ENCODE measurements at regions not wholly inside any gene's neighbourhood (a gene's known extent, or its start where the extent isn't known, plus 50 kb on each side); places are given as distances from the start of the nearest gene placed in this dataset.

DNA sequence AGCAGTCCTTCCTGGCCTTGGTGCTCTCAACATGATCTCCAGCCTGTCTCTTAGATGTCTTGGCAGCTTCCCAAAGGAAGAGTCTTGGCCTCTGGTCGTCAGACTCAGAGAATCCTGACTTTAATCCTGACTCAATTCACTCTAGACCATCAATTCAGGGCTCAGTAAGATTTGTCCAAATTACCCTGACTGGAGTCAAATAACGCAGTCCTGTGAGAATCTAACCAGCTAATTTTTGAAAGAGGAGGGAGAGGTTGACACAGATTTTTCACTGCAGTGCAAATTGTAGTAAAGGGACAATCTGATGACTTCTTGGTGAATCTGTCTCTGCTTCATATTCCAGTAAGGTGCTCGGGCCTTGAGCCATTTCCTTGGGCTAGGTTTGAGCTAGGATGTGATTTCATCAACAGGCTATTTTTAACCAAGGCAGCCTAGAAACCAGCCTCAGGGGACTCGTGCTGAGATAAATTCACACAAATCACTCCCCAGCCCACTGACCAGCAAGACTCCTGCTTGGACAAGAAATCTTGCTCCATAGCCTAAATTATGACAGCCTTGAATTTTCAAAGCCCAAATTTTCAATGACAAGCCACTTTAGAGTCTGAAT lies 257.4 kb downstream of the ENC1 start:
- H3K4me1 ChIP-seq (ENCODE audit: insufficient read depth, low read length) = no peaks in the 10 kb centered on the region
- H3K9ac ChIP-seq (ENCODE audit: low read length) = no peak overlapping the region
- H3K9me3 ChIP-seq (ENCODE audit: low read length) = no peaks in the 10 kb centered on the region
- H3K27ac ChIP-seq (ENCODE audit: low read depth, low read length) = no peak overlapping the region
- no peak overlapping the region for H3K4me3 ChIP-seq (ENCODE audit: low read depth in 1 of 2, low read length in 2 of 2)
- H3K36me3 ChIP-seq (ENCODE audit: insufficient read depth, low read length) = no peaks in the 10 kb centered on the region
- H3K27me3 ChIP-seq (ENCODE audit: control insufficient read depth in 1 of 2, insufficient read depth in 2 of 2, low read length in 2 of 2) = no peaks in the 10 kb centered on the region

DNA sequence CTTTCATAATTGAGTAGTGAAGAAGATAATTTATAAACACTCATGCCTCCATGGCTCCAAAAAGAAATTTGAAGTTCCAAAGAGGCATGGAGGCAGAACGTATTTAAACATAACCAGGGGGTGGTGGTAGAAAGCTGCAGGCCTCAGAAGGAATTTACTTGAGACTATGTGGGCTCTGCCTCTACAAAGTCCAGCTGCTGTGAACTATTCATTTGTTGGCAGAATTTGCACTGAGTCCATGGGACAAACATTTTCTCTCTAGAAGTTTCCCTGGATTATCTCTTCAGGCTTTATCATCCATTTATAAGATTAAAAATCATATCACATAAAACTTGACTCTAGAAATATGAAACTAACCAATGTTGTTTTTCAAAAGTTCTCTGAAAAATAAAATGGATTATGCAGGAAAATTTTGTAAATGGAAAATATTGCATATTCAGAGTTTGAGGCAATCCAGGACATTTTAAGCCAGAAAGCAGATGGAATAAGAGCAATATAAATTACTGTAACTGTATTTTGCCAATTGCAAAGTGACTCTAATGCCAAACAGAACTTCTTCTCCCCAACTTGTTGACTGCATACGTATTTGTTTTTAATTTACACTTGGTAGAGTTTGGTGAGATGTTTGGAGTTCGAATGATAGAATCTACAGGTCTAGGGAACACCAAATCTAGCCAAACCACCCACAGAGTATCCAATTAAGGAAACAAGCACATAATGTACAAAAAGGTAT lies 258.2 kb downstream of the ENC1 start:
- Histone ChIP-seq H3K27ac (ENCODE audit: low read depth, low read length) (peak overlapping the region; percentile 41), H3K36me3 (ENCODE audit: insufficient read depth, low read length) (no peaks in the 10 kb centered on the region), H3K9me3 (ENCODE audit: low read length) (no peaks in the 10 kb centered on the region), H3K4me3 (ENCODE audit: low read depth in 1 of 2, low read length in 2 of 2) (no peak overlapping the region), H3K9ac (ENCODE audit: low read length) (no peak overlapping the region), H3K4me1 (ENCODE audit: insufficient read depth, low read length) (no peaks in the 10 kb centered on the region), H3K27me3 (ENCODE audit: control insufficient read depth in 1 of 2, insufficient read depth in 2 of 2, low read length in 2 of 2) (no peaks in the 10 kb centered on the region)

- Histone ChIP-seq H3K36me3 (ENCODE audit: insufficient read depth, low read length) (no peaks in the 10 kb centered on the region), H3K27me3 (ENCODE audit: control insufficient read depth in 1 of 2, insufficient read depth in 2 of 2, low read length in 2 of 2) (no peaks in the 10 kb centered on the region), H3K4me3 (ENCODE audit: low read depth in 1 of 2, low read length in 2 of 2) (no peak overlapping the region), H3K27ac (ENCODE audit: low read depth, low read length) (no peak overlapping the region), H3K9me3 (ENCODE audit: low read length) (no peaks in the 10 kb centered on the region), H3K9ac (ENCODE audit: low read length) (no peak overlapping the region), H3K4me1 (ENCODE audit: insufficient read depth, low read length) (no peaks in the 10 kb centered on the region)
Measured at GRCh38 chr5:74380193-74380592, 260.3 kb downstream of the ENC1 start.

- H3K27me3 ChIP-seq (ENCODE audit: control insufficient read depth in 1 of 2, insufficient read depth in 2 of 2, low read length in 2 of 2) = no peaks in the 10 kb centered on the region
- no peaks in the 10 kb centered on the region for H3K4me1 ChIP-seq (ENCODE audit: insufficient read depth, low read length)
- no peak overlapping the region for H3K9ac ChIP-seq (ENCODE audit: low read length)
- no peak overlapping the region for H3K27ac ChIP-seq (ENCODE audit: low read depth, low read length)
- no peaks in the 10 kb centered on the region for H3K36me3 ChIP-seq (ENCODE audit: insufficient read depth, low read length)
- no peak overlapping the region for H3K4me3 ChIP-seq (ENCODE audit: low read depth in 1 of 2, low read length in 2 of 2)
- no peaks in the 10 kb centered on the region for H3K9me3 ChIP-seq (ENCODE audit: low read length)
Measured at GRCh38 chr5:74378464-74378863, 262.1 kb downstream of the ENC1 start.

DNA sequence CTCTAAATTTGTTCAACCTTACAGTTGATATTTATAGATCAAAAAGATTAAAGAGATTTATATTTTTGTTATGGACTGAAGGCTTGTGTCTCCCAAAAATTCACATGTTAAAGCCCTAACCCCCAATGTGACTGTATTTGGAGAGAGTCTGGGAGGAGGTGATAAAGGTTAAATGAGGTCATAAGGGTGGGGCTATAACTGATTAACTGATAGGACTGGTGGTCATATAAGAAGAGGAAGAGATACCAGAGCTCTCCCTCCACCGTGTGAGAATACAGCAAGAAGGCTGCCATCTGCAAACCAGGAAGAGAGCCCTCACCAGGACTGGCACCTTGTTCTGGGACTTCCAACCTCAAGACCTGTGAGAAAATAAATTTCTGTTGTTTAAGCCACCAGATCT lies 264.3 kb downstream of the ENC1 start:
- no peak overlapping the region for H3K4me3 ChIP-seq (ENCODE audit: low read depth in 1 of 2, low read length in 2 of 2)
- no peaks in the 10 kb centered on the region for H3K4me1 ChIP-seq (ENCODE audit: insufficient read depth, low read length)
- H3K36me3 ChIP-seq (ENCODE audit: insufficient read depth, low read length) = no peaks in the 10 kb centered on the region
- no peak overlapping the region for H3K27ac ChIP-seq (ENCODE audit: low read depth, low read length)
- H3K9me3 ChIP-seq (ENCODE audit: low read length) = no peaks in the 10 kb centered on the region
- no peaks in the 10 kb centered on the region for H3K27me3 ChIP-seq (ENCODE audit: control insufficient read depth in 1 of 2, insufficient read depth in 2 of 2, low read length in 2 of 2)
- no peak overlapping the region for H3K9ac ChIP-seq (ENCODE audit: low read length)

- H3K36me3 ChIP-seq (ENCODE audit: insufficient read depth, low read length) = no peaks in the 10 kb centered on the region
- H3K27me3 ChIP-seq (ENCODE audit: control insufficient read depth in 1 of 2, insufficient read depth in 2 of 2, low read length in 2 of 2) = no peaks in the 10 kb centered on the region
Measured at GRCh38 chr5:74375271-74375670, 265.3 kb downstream of the ENC1 start.

DNA sequence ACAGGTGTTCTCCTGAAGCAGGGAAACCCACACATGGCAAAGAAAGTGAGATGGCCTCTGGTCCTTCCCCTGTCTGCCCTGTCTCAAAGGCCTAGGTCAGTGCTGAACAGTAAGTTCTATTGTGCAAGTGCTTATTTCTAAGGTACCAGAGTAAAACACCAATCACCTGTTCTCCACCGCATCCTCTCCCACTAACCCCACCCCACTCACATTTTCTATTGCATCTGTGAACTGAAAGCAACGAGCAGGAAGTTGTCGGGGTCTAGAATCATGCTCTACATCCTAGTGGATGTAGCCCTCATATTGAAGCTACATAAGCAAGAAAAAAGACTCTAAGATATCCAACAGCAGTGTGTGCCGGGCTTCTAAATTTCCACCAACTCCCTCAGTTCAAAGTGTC lies 265.9 kb downstream of the ENC1 start:
- H3K4me1 ChIP-seq (ENCODE audit: insufficient read depth, low read length) = no peaks in the 10 kb centered on the region
- no peak overlapping the region for H3K9ac ChIP-seq (ENCODE audit: low read length)
- no peaks in the 10 kb centered on the region for H3K9me3 ChIP-seq (ENCODE audit: low read length)
- no peaks in the 10 kb centered on the region for H3K36me3 ChIP-seq (ENCODE audit: insufficient read depth, low read length)
- H3K4me3 ChIP-seq (ENCODE audit: low read depth in 1 of 2, low read length in 2 of 2) = no peak overlapping the region
- no peak overlapping the region for H3K27ac ChIP-seq (ENCODE audit: low read depth, low read length)
- H3K27me3 ChIP-seq (ENCODE audit: control insufficient read depth in 1 of 2, insufficient read depth in 2 of 2, low read length in 2 of 2) = no peaks in the 10 kb centered on the region

More at GRCh38 chr5:74375271-74375670, 265.3 kb downstream of the ENC1 start:
- Histone ChIP-seq H3K27ac (ENCODE audit: low read depth, low read length) (no peak overlapping the region), H3K4me1 (ENCODE audit: insufficient read depth, low read length) (no peaks in the 10 kb centered on the region), H3K9me3 (ENCODE audit: low read length) (no peaks in the 10 kb centered on the region), H3K4me3 (ENCODE audit: low read depth in 1 of 2, low read length in 2 of 2) (no peak overlapping the region), H3K9ac (ENCODE audit: low read length) (no peak overlapping the region)

DNA sequence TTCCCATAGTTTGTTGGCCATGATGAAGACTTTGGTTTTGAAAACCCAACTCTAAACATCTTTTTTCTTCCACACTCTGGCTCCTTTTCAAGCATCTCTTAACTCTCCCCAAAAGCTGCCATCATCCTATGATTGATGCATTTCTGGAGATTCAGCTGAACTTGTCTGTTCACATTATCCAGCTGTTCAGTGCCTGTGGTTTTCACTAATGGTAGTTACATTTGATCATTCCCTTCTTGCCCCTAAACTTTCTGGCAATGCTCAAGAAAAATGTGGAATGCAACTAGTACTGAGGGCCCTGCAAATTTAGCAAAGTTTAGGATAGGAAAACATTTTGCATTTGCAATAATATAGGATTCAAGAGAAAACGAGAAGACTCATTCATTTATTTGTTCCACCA lies 267.5 kb downstream of the ENC1 start:
- no peaks in the 10 kb centered on the region for H3K4me1 ChIP-seq (ENCODE audit: insufficient read depth, low read length)
- H3K27ac ChIP-seq (ENCODE audit: low read depth, low read length) = no peak overlapping the region
- H3K36me3 ChIP-seq (ENCODE audit: insufficient read depth, low read length) = no peaks in the 10 kb centered on the region
- H3K9ac ChIP-seq (ENCODE audit: low read length) = no peak overlapping the region
- H3K4me3 ChIP-seq (ENCODE audit: low read depth in 1 of 2, low read length in 2 of 2) = no peak overlapping the region
- no peaks in the 10 kb centered on the region for H3K9me3 ChIP-seq (ENCODE audit: low read length)
- H3K27me3 ChIP-seq (ENCODE audit: control insufficient read depth in 1 of 2, insufficient read depth in 2 of 2, low read length in 2 of 2) = no peaks in the 10 kb centered on the region

DNA sequence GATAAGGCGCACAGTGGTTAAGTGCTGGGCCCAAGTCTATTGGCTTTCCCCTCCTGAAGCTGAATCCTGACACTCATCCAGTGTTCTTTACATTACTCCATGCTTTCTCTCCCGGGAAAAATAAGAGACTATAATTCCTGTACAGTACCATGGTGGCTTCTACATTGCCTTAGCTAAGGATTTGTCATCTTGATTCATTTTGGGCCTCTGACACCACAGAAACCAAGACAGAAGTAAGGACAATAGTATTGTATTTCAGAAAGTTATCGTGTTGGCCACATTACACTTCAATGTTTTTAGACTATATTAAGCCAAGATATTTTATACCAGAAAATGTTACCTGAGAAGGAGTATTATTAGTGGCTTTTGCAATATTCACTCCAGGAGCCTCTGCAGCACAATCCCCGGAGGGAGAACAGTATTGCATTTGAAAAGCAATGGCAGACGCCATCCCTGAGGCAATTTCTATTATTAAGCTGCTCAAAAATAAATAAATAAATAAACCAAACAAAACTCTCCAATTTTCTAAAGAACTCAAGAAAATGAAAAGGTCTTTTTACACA lies 267.9 kb downstream of the ENC1 start:
- H3K27ac ChIP-seq (ENCODE audit: low read depth, low read length) = no peak overlapping the region
- H3K9me3 ChIP-seq (ENCODE audit: low read length) = no peaks in the 10 kb centered on the region
- no peak overlapping the region for H3K4me3 ChIP-seq (ENCODE audit: low read depth in 1 of 2, low read length in 2 of 2)
- no peak overlapping the region for H3K9ac ChIP-seq (ENCODE audit: low read length)
- no peaks in the 10 kb centered on the region for H3K27me3 ChIP-seq (ENCODE audit: control insufficient read depth in 1 of 2, insufficient read depth in 2 of 2, low read length in 2 of 2)
- H3K36me3 ChIP-seq (ENCODE audit: insufficient read depth, low read length) = no peaks in the 10 kb centered on the region
- H3K4me1 ChIP-seq (ENCODE audit: insufficient read depth, low read length) = no peaks in the 10 kb centered on the region

GRCh38 chr5:74372051-74372450 lies 268.5 kb downstream of the ENC1 start:
- no peaks in the 10 kb centered on the region for H3K9me3 ChIP-seq (ENCODE audit: low read length)
- H3K27me3 ChIP-seq (ENCODE audit: control insufficient read depth in 1 of 2, insufficient read depth in 2 of 2, low read length in 2 of 2) = no peaks in the 10 kb centered on the region
- no peaks in the 10 kb centered on the region for H3K36me3 ChIP-seq (ENCODE audit: insufficient read depth, low read length)
- no peak overlapping the region for H3K4me3 ChIP-seq (ENCODE audit: low read depth in 1 of 2, low read length in 2 of 2)
- no peak overlapping the region for H3K9ac ChIP-seq (ENCODE audit: low read length)
- no peaks in the 10 kb centered on the region for H3K4me1 ChIP-seq (ENCODE audit: insufficient read depth, low read length)
- no peak overlapping the region for H3K27ac ChIP-seq (ENCODE audit: low read depth, low read length)

- no peaks in the 10 kb centered on the region for H3K36me3 ChIP-seq (ENCODE audit: insufficient read depth, low read length)
- H3K9me3 ChIP-seq (ENCODE audit: low read length) = no peaks in the 10 kb centered on the region
- H3K9ac ChIP-seq (ENCODE audit: low read length) = no peak overlapping the region
- no peak overlapping the region for H3K4me3 ChIP-seq (ENCODE audit: low read depth in 1 of 2, low read length in 2 of 2)
- H3K27ac ChIP-seq (ENCODE audit: low read depth, low read length) = no peak overlapping the region
- H3K4me1 ChIP-seq (ENCODE audit: insufficient read depth, low read length) = no peaks in the 10 kb centered on the region
- H3K27me3 ChIP-seq (ENCODE audit: control insufficient read depth in 1 of 2, insufficient read depth in 2 of 2, low read length in 2 of 2) = no peaks in the 10 kb centered on the region
Measured at GRCh38 chr5:74371621-74372020, 268.9 kb downstream of the ENC1 start.

- Histone ChIP-seq H3K27me3 (ENCODE audit: control insufficient read depth in 1 of 2, insufficient read depth in 2 of 2, low read length in 2 of 2) (no peaks in the 10 kb centered on the region), H3K9me3 (ENCODE audit: low read length) (no peaks in the 10 kb centered on the region), H3K4me3 (ENCODE audit: low read depth in 1 of 2, low read length in 2 of 2) (no peak overlapping the region), H3K4me1 (ENCODE audit: insufficient read depth, low read length) (no peaks in the 10 kb centered on the region), H3K36me3 (ENCODE audit: insufficient read depth, low read length) (no peaks in the 10 kb centered on the region), H3K27ac (ENCODE audit: low read depth, low read length) (no peak overlapping the region), H3K9ac (ENCODE audit: low read length) (no peak overlapping the region)
Measured at GRCh38 chr5:74370168-74370567, 270.4 kb downstream of the ENC1 start.
